Activated naive CD8-positive, alpha-beta T cell (primary cell): ENCODE measurements at regions not wholly inside any gene's neighbourhood (a gene's known extent, or its start where the extent isn't known, plus 50 kb on each side); places are given as distances from the start of the nearest gene placed in this dataset.

Source experiments
- H3K27ac Mint-ChIP-seq: one replicate; pipeline ENCODE4 v1.8.0; 2021; ENCODE audit warnings: mixed read lengths
- H3K27me3 Mint-ChIP-seq: one replicate; pipeline ENCODE4 v1.8.0; 2021; ENCODE audit warnings: mixed read lengths
- H3K36me3 Mint-ChIP-seq: one replicate; pipeline ENCODE4 v1.8.0; 2021; ENCODE audit warnings: mixed read lengths
- H3K4me1 Mint-ChIP-seq: one replicate; pipeline ENCODE4 v1.8.0; 2021; ENCODE audit warnings: low read depth, mixed read lengths
- H3K4me3 Mint-ChIP-seq: one replicate; pipeline ENCODE4 v1.8.0; 2021; ENCODE audit warnings: mild to moderate bottlenecking, mixed read lengths
- H3K9me3 Mint-ChIP-seq: one replicate; pipeline ENCODE4 v1.8.0; 2021; ENCODE audit warnings: low read depth, mixed read lengths

DNA sequence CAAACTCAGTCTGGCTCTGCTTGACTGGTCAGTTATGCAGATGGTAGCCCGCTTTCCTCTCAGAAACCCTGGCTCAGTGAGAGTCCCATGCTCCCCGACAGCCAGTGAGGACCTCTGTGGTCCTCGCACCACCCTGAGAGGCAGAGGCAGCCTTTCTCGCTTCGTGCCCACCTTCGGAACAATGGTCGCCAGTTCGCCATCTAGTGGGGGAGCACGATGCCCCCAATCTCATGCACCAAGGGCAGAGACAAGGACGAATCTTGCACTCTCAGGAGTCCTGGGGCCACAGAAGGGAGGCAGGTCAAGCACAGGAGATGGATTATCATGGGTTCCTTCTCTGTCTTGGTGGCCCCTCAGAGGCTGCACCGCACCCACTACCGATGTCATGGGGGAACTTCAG, 75.2 kb downstream of the RHCG start:
- H3K36me3 Mint-ChIP-seq = peaks cover 3% of the 10 kb centered on the region
- peaks cover under 1% of the 10 kb centered on the region for H3K4me1 Mint-ChIP-seq
- no peak overlapping the region for H3K27ac Mint-ChIP-seq
- H3K27me3 Mint-ChIP-seq = peaks cover 33% of the 10 kb centered on the region
- no peaks in the 10 kb centered on the region for H3K9me3 Mint-ChIP-seq
- no peak overlapping the region for H3K4me3 Mint-ChIP-seq

DNA sequence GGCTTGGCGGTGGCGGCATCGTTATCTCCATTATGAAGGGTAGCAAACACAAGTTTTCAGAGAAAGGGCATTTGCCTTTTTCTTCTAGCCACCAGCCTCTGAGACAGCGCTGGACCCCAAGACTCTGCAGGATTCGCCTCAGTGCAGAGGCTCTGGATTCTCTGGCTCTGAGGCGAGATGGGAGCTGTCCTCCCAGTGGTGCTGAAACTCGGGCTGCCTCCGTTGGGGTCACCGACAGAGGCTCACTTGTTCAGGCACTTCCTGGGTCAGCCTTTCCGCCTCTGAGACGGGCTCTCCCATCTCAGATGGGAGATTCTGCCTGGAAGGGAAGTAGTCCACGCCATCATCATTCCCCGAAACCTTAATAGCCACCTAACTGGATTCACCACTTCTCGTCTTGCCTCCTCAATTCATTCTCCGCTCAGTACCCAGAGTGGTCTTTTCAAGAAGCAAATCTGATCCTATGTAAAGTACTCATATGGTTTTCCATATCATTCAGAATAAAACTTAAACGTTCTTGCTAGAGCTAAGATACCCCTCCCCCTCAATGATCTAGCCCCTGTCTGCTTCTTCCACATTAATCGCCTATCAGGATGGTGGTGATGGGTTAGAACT, 76.9 kb downstream of the RHCG start:
- Mint-ChIP-seq H3K27me3 (peaks cover 44% of the 10 kb centered on the region), H3K36me3 (peaks cover 3% of the 10 kb centered on the region), H3K4me1 (peaks cover 4% of the 10 kb centered on the region), H3K4me3 (no peak overlapping the region), H3K9me3 (no peaks in the 10 kb centered on the region), H3K27ac (no peak overlapping the region)

DNA sequence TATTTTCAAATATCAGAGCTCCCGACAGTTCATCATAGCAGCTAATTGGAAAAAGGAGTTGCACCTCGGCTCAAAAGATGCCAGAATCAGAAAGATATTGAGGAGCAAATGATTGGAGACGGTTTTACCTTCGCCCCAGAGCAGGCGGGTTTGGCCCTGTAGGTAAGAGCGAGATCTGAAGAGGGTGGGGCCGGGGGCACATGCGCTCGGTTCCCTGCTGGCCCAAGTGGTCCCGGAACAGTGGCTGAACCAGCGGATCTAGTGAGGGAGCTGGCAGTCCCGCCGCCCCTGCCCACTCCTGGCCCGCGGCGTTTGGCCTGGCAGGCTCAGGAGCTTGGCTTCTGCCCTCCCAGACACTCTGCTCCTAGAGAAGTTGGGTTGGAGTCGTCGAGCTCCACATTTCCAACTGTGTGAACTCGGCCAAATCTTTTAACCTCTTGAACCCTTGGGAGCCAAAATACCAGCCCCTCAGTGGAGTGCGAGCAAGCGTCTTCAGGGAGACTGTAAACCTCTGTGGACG, 79.1 kb downstream of the RHCG start:
- Mint-ChIP-seq H3K36me3 (peaks cover 3% of the 10 kb centered on the region), H3K4me3 (no peak overlapping the region), H3K9me3 (no peaks in the 10 kb centered on the region), H3K27me3 (peaks cover 57% of the 10 kb centered on the region), H3K4me1 (peaks cover 5% of the 10 kb centered on the region), H3K27ac (no peak overlapping the region)

DNA sequence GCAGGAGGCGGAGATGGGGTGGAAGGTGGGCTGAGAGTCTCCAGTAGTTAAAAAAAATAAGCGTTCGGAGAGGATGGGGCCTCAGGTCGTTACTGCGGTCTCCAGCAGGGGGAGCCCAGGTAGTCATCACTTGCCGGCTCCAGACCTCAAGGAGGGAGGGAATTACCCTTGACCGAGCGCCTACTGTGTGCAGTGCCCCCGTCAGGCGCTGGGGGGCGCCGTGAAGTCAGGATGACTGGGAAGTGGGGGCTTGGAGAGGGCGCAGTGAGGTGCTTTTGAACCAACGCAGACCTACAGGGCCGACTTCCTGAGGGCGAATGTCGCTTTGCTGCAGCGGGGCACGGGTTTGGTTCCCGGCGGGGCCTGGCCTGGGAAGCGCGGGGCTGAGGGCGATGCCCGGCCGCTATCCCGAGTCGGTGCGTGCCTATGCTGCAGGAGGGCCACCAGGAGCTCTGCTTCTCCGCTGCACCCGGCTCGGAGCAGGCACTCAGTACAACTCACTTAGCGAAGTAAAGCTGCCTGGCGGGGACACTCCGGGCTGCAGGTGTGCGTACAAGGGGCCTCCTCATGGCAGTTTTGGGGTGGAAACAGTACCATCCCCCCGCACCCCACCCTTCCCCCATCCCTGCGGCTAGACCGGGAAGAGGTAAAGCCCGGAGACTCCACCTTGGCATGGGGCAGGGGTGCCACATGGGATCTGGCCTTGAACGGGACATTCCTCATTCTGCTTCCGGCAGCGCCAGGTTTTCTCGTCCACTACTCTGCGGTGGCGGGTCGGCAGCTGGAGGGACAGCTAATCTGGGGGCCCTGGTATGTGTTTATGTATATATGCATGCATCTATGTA, 79.8 kb downstream of the RHCG start:
- H3K27ac Mint-ChIP-seq = no peak overlapping the region
- no peaks in the 10 kb centered on the region for H3K9me3 Mint-ChIP-seq
- no peak overlapping the region for H3K4me3 Mint-ChIP-seq
- peaks cover 8% of the 10 kb centered on the region for H3K4me1 Mint-ChIP-seq
- H3K27me3 Mint-ChIP-seq = peaks cover 62% of the 10 kb centered on the region
- peaks cover 3% of the 10 kb centered on the region for H3K36me3 Mint-ChIP-seq

DNA sequence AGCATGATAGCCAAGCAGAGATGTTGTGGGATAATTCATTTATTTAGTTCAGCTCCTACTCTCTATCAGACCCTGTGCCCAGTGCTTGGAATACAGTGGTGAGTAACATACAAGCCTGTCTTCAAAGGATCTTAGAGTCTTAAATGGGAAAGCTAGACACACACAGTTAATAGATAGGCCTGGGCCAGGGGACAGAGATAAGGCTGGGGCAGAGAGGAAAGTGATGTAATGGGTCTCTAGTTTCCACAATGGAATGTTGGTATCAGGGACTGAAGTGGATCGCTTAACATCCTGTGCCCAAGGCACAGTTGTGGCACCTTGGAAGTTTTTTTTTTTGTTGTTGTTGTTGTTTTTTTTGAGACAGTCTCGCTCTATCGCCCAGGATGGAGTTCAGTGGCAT, 79.9 kb upstream of the POLG start:
- H3K36me3 Mint-ChIP-seq = peaks cover under 1% of the 10 kb centered on the region
- no peaks in the 10 kb centered on the region for H3K9me3 Mint-ChIP-seq
- no peak overlapping the region for H3K4me3 Mint-ChIP-seq
- peaks cover 19% of the 10 kb centered on the region for H3K4me1 Mint-ChIP-seq
- peaks cover 63% of the 10 kb centered on the region for H3K27me3 Mint-ChIP-seq
- no peak overlapping the region for H3K27ac Mint-ChIP-seq

DNA sequence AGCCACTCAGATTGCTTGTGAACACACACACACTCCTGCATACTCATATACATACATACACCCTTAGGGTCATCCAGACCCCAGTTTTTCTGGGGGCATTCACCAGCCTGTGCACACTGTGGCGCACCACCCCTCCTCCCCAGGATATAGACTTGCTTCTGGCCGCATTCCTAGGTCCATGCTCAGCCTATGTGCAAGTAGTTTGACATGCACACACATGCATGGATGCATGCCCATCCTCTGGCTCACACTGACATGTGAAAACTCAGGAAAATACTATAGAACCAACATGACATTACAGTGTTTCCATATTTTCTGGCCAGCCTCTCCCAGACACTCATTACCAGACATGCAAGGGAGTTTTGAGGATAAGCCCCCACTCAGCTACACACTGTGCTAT, 79.3 kb upstream of the POLG start:
- Mint-ChIP-seq H3K36me3 (no peaks in the 10 kb centered on the region), H3K9me3 (no peaks in the 10 kb centered on the region), H3K4me1 (peaks cover 25% of the 10 kb centered on the region), H3K27ac (no peak overlapping the region), H3K27me3 (peaks cover 64% of the 10 kb centered on the region), H3K4me3 (no peak overlapping the region)

DNA sequence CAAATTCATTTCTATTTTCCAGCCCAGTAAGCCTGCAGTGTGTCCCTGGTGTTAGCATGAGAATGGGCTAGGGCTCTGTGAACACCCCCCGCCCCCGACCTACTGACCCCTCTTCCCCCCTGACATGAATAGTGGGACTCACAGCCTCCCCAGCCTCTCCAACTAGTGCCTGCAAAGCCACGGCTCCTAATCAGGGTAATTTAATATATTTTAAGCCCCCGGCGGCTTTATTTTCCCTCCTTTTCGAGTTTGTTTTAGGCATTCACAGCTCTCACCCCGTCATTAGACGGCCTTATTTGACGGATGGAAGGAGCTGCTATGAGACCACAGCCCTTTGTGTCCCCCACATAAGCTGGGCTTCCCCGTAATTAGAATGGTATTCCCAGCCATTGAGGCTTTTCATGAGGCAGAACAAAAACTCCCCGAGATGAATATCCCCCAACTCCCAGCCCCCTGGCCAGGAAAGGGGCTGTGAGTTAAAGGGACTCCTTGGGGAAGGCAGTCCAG, 78.3 kb upstream of the POLG start:
- Mint-ChIP-seq H3K36me3 (no peaks in the 10 kb centered on the region), H3K27ac (no peak overlapping the region), H3K9me3 (no peaks in the 10 kb centered on the region), H3K27me3 (peaks cover 68% of the 10 kb centered on the region), H3K4me1 (peaks cover 34% of the 10 kb centered on the region), H3K4me3 (no peak overlapping the region)

DNA sequence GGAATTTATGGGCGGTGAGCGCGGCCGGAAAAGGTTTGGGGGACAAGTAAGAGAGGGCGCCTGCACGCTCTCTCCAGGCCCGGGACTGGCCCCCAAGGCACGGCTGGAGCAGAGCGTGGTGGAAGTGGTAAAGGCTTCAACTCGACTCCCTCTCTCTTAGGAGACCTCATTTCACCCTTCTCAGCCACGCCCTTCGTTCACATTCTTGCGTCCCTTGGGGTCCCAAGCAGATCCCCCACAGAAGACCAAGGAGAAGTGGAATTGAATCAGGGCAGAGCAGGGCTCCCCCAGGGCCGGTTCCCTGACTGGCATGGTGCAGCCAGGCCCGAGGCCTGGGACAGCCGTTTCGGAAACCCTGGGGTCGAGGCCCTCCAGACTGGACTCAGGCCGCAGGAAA, 75.4 kb upstream of the POLG start:
- Mint-ChIP-seq H3K4me1 (peaks cover 49% of the 10 kb centered on the region), H3K27ac (no peak overlapping the region), H3K9me3 (no peaks in the 10 kb centered on the region), H3K36me3 (no peaks in the 10 kb centered on the region), H3K4me3 (no peak overlapping the region), H3K27me3 (peaks cover 57% of the 10 kb centered on the region)

DNA sequence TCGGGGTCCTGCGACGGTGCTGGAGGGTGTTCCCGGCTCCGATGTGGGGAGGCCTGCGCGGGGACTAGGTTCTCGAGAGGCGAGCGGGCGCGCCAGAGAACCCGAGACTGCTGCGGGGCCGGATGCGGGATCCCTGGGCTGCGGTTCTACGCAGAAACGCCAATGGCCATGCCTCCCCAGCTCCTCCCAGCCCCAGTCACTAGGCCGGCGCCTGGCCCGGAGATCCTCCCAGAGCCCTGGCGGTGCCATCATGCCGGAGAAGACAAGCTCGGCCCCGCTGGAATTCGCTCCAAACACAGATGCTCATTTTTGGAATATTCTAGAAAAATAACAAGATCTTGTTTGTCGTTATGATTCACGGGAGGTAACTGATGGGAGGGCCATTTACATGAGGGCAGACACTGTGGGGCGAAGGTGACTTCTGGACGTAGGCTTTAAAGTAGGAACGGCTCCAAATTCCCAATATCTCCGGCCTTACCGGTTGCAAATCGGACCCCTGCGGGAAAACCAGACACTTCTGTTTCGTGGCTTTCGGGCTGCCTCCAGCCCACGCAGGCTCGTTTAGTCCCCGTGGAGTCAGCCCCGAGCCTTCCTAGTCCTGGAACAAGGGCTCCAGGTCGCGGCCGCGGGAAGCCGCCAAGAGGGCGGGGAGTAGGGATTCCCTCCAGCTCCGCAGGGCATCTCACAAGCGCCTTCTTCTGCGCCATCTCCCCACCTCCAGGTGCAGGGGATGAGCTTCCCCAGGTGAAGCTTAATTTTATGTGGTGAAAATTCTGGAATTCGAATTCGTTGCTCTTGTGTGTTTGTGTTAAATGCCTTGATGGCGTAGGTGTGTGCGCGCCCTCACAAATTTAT, 74.8 kb upstream of the POLG start:
- H3K4me3 Mint-ChIP-seq = peak overlapping the region; percentile 92
- H3K27ac Mint-ChIP-seq = no peak overlapping the region
- H3K9me3 Mint-ChIP-seq = no peaks in the 10 kb centered on the region
- H3K36me3 Mint-ChIP-seq = no peaks in the 10 kb centered on the region
- peaks cover 56% of the 10 kb centered on the region for H3K27me3 Mint-ChIP-seq
- H3K4me1 Mint-ChIP-seq = peaks cover 49% of the 10 kb centered on the region

DNA sequence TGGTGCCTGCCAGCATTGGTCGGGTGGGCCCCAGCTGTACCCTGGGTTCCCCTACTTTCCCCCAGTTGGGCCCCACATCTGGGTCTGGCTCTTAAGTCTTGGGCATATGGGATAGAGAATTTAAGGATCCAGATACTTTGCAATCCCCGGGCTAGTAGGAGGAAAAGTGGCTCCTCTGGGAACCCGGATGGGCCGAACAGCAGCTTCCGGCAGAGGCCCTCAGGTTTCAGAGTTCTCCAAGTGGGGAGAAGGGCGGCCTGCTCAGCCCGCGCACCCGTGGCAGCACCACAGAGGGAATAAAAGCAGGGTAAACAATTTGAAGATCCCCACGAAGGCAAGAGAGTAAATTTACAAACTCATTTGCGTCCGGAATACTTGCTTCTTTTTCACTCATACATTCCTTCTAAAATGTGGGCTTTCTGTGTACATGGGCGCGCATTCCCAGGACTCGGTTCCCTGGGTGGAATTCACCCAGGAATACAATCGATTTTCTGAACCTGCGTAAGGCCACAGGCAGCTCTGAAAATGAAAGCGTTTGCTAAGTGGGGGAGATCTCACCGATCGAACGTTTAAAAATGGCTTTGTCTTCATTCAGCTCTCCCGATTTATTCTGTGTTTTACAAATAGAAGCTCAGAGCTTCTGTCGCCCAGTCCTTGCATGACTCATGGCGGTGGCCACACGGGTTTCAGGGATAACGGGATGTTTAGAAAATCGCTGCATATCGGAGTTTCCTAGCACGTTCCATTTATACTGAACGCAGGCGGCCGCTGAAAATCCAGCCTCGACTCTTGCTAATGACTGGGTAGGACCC, 74.0 kb upstream of the POLG start:
- Mint-ChIP-seq H3K4me1 (peaks cover 49% of the 10 kb centered on the region), H3K36me3 (no peaks in the 10 kb centered on the region), H3K9me3 (no peaks in the 10 kb centered on the region), H3K27me3 (peaks cover 53% of the 10 kb centered on the region), H3K4me3 (peak overlapping the region; percentile 92), H3K27ac (peak overlapping the region; percentile 54)

DNA sequence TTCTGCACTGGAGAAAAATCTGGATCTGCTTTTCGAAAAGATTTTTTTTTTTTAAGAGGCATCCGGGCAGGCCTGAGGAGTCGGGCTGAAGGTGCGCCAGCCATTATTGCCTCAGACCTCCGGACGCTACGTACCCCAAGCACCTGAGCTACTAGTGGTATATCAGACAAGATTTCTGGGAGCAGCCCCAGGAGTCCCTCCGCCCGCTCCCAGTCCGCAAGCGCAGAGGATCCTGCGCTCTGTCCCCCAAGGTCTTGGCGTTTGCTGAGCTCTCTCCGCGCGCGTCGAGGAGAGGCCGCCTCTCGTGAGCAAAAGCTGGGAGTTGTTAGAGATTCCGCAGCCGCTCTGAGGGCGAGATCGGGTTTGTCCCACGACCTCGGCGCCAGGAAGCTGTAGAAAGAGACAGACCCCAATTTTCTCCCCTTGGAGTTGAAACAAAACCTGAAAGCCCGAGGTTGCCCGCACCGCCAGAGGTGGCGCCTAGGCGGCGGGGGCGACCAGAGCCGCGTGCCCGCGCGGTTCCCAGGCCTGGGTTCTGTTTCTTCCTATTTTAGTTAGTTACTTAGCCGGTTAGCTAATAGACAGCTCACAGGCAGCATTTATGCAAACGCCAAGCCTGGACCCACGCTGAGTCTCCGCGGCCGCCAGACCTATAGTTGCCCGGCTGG, 72.5 kb upstream of the POLG start:
- Mint-ChIP-seq H3K27ac (no peak overlapping the region), H3K9me3 (no peaks in the 10 kb centered on the region), H3K4me3 (peak overlapping the region; percentile 67), H3K4me1 (peaks cover 46% of the 10 kb centered on the region), H3K36me3 (no peaks in the 10 kb centered on the region), H3K27me3 (peaks cover 51% of the 10 kb centered on the region)

DNA sequence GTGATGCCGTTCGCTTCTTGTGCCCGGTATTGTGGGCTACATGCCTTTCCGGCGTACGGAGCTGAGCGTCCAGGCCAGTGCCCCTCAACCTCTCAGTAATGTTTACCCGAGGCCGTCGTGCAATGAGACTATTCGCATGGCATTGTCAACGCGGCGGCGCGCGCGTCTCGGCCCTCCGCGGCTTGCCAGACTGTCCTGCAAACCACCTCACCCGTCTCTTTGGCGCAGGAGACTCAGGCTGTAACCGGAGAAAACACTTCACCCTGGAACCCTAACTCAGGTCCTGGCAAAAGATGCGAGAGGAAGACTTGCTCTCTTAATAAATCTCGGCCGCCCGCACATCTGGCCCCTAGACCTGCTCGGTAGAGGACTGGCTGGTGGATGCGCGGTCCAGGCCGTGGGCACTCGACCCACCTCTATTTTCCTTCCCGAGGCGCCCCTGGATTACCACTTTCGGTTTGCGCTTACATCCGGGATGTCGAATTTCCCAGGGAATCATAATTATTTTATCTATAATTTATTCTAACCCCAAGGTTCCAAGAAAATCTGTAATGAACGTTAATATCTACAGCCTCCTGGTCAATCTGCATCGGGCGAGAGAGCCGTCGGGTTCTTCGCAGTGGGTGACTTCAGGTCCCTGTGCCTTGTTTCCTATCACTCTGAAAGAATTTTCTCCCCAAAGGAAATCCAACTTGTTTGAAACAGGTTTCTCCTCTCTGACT, 71.8 kb upstream of the POLG start:
- Mint-ChIP-seq H3K36me3 (no peaks in the 10 kb centered on the region), H3K9me3 (no peaks in the 10 kb centered on the region), H3K27ac (no peak overlapping the region), H3K4me3 (peak overlapping the region; percentile 67), H3K4me1 (peaks cover 49% of the 10 kb centered on the region), H3K27me3 (peaks cover 49% of the 10 kb centered on the region)

DNA sequence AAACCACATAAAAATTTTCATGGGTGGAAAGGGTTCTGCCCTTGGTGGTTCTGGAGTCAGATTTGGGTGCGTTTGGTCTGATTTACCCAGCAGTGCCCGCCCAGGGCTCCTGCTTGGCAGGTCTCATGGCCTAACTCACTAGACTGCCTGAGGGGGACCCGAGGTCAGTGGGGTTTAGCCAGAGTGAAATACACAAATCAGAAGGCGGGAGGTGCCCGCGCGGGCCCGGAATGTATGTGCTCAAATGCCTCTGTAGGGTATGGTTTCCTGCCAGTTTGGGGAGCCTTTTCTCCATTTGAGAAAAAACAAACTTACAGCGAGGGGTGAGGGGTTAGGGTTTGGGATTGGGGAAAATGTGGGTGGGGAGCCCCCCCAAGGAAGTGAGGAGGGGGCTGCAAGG, 70.9 kb upstream of the POLG start:
- no peaks in the 10 kb centered on the region for H3K36me3 Mint-ChIP-seq
- peaks cover 50% of the 10 kb centered on the region for H3K4me1 Mint-ChIP-seq
- no peak overlapping the region for H3K4me3 Mint-ChIP-seq
- H3K27ac Mint-ChIP-seq = no peak overlapping the region
- peaks cover 51% of the 10 kb centered on the region for H3K27me3 Mint-ChIP-seq
- H3K9me3 Mint-ChIP-seq = no peaks in the 10 kb centered on the region
